ENCODE measurements at regions not wholly inside any gene's neighbourhood (a gene's known extent, or its start where the extent isn't known, plus 50 kb on each side); places are given as distances from the start of the nearest gene placed in this dataset.

- no peak for DNase-seq (ENCODE audit: low read depth)
Observed at GRCh38 chr5:4716781-4717180, 423.3 kb upstream of the ADAMTS16 start.

- no peak for DNase-seq (ENCODE audit: low read depth)
Observed at GRCh38 chr5:4717446-4717845, 422.7 kb upstream of the ADAMTS16 start.

- DNase-seq (ENCODE audit: low read depth): peak; percentile 87
Observed at GRCh38 chr5:4720831-4721230, 419.3 kb upstream of the ADAMTS16 start.

- DNase-seq (ENCODE audit: low read depth): no peak
Observed at GRCh38 chr5:4722886-4723285, 417.2 kb upstream of the ADAMTS16 start.

- no peak for DNase-seq (ENCODE audit: low read depth)
Observed at GRCh38 chr5:4725594-4725993, 414.5 kb upstream of the ADAMTS16 start.

- DNase-seq (ENCODE audit: low read depth): no peak
Observed at GRCh38 chr5:4730279-4730678, 409.9 kb upstream of the ADAMTS16 start.

GRCh38 chr5:4734348-4734747 is 405.8 kb upstream of the ADAMTS16 start:
- no peak for DNase-seq (ENCODE audit: low read depth)

- DNase-seq (ENCODE audit: low read depth): no peak
Observed at GRCh38 chr5:4735261-4735660, 404.9 kb upstream of the ADAMTS16 start.

- DNase-seq (ENCODE audit: low read depth): peak; percentile 9
Observed at GRCh38 chr5:4737868-4738267, 402.3 kb upstream of the ADAMTS16 start.

- no peak for DNase-seq (ENCODE audit: low read depth)
Observed at GRCh38 chr5:4738298-4738697, 401.8 kb upstream of the ADAMTS16 start.

- DNase-seq (ENCODE audit: low read depth): no peak
Observed at GRCh38 chr5:4740156-4740555, 400.0 kb upstream of the ADAMTS16 start.

GRCh38 chr5:4758550-4758949 is 381.6 kb upstream of the ADAMTS16 start:
- DNase-seq (ENCODE audit: low read depth): peak; percentile 42

- no peak for DNase-seq (ENCODE audit: low read depth)
Observed at GRCh38 chr5:4758996-4759395, 381.1 kb upstream of the ADAMTS16 start.

GRCh38 chr5:4762316-4762715 is 377.8 kb upstream of the ADAMTS16 start:
- DNase-seq (ENCODE audit: low read depth): no peak

- DNase-seq (ENCODE audit: low read depth): no peak
Observed at GRCh38 chr5:4765411-4765810, 374.7 kb upstream of the ADAMTS16 start.

- DNase-seq (ENCODE audit: low read depth): no peak
Observed at GRCh38 chr5:4766101-4766500, 374.0 kb upstream of the ADAMTS16 start.

GRCh38 chr5:4772591-4772990 is 367.5 kb upstream of the ADAMTS16 start:
- DNase-seq (ENCODE audit: low read depth): no peak

GRCh38 chr5:4773827-4774317 is 366.3 kb upstream of the ADAMTS16 start:
- no peak for DNase-seq (ENCODE audit: low read depth)

GRCh38 chr5:4777435-4777834 is 362.7 kb upstream of the ADAMTS16 start:
- peak; percentile 52 for DNase-seq (ENCODE audit: low read depth)

GRCh38 chr5:4780633-4781032 is 359.5 kb upstream of the ADAMTS16 start:
- peak; percentile 38 for DNase-seq (ENCODE audit: low read depth)

GRCh38 chr5:4781299-4781698 is 358.8 kb upstream of the ADAMTS16 start:
- no peak for DNase-seq (ENCODE audit: low read depth)

GRCh38 chr5:4785971-4786370 is 354.2 kb upstream of the ADAMTS16 start:
- DNase-seq (ENCODE audit: low read depth): no peak

- no peak for DNase-seq (ENCODE audit: low read depth)
Observed at GRCh38 chr5:4797445-4797844, 342.7 kb upstream of the ADAMTS16 start.

GRCh38 chr5:4802044-4802443 is 338.1 kb upstream of the ADAMTS16 start:
- DNase-seq (ENCODE audit: low read depth): peak; percentile 57
